ENCODE measurements at regions not wholly inside any gene's neighbourhood (a gene's known extent, or its start where the extent isn't known, plus 50 kb on each side); places are given as distances from the start of the nearest gene placed in this dataset.

GRCh38 chr6:28693033-28693750 lies 167.5 kb downstream of the GPX5 start:
- Histone ChIP-seq H3K4me3 (no peak overlapping the region), H3K27ac (no peak overlapping the region), H3K27me3 (peaks cover 0 to 100% (median 35%) of the 10 kb centered on the region in 3 donors), H3K4me1 (peaks cover 0 to 9% (median 0%) of the 10 kb centered on the region in 4 donors), H3K36me3 (no peaks in the 10 kb centered on the region), H3K9me3 (no peaks in the 10 kb centered on the region)
- DNase-seq = no peak
- TF ChIP-seq POLR2A (IDR thresholded peaks at IDR 0.05) (no peak), CTCF (IDR thresholded peaks at IDR 0.05) (no peak), POLR2AphosphoS5 (IDR thresholded peaks at IDR 0.05) (no peak), EP300 (IDR thresholded peaks at IDR 0.05) (no peak)
- intact Hi-C loops (cut with DNase I; ENCODE audit: low total_unique reads) = no loop called here
- 15 to 28% (median 27%) methylated on average over 23 of the region's 23 CpGs for WGBS, 5 donors

- peaks cover 0 to 100% (median 35%) of the 10 kb centered on the region in 3 donors for H3K27me3 ChIP-seq
- no peak overlapping the region for H3K27ac ChIP-seq
- no peaks in the 10 kb centered on the region for H3K9me3 ChIP-seq
- H3K4me3 ChIP-seq = peak overlapping the region in 1 of 4 donors; percentile 8
- TF ChIP-seq CTCF (IDR thresholded peaks at IDR 0.05) (no peak), POLR2AphosphoS5 (IDR thresholded peaks at IDR 0.05) (no peak), POLR2A (IDR thresholded peaks at IDR 0.05) (no peak), EP300 (IDR thresholded peaks at IDR 0.05) (no peak)
- peaks cover 0 to 9% (median 0%) of the 10 kb centered on the region in 4 donors for H3K4me1 ChIP-seq
- intact Hi-C loops (cut with DNase I; ENCODE audit: low total_unique reads) = no loop called here
- peak in 1 of 2 donors; percentile 22 for DNase-seq
- no peaks in the 10 kb centered on the region for H3K36me3 ChIP-seq
- WGBS, 5 donors = 11 to 16% (median 13%) methylated on average over 25 to 26 of the region's 26 CpGs
These were observed 168.2 kb downstream of the GPX5 start for GRCh38 chr6:28693751-28694443.

DNA sequence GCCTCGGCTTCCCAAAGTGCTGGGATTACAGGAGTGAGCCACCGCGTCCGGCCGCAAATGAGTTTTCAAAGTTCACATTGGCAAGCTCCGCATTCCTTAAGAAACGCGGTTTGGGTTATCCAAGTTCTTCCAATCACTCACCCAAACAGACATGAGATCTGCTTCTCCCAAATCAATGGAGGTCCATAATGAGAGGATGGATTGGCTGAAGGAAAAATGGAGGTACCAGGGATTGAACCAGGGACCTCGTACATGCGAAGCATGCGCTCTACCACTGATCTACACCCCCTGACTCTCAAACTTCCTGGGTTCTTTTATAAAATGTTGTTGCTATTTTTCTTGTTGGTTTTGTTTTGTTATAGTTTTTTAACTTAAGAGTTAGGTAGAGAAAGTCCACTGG lies 170.0 kb downstream of the GPX5 start:
- no peak overlapping the region for H3K27ac ChIP-seq
- H3K27me3 ChIP-seq = peaks cover 0 to 100% (median 40%) of the 10 kb centered on the region in 3 donors
- H3K9me3 ChIP-seq = no peaks in the 10 kb centered on the region
- peaks cover 0 to 9% (median 0%) of the 10 kb centered on the region in 4 donors for H3K4me1 ChIP-seq
- DNase-seq = no peak
- 22 to 51% (median 32%) methylated on average over 11 of the region's 11 CpGs for WGBS, 5 donors
- TF ChIP-seq POLR2A (IDR thresholded peaks at IDR 0.05) (no peak), POLR2AphosphoS5 (IDR thresholded peaks at IDR 0.05) (no peak), EP300 (IDR thresholded peaks at IDR 0.05) (no peak), CTCF (IDR thresholded peaks at IDR 0.05) (no peak)
- peak overlapping the region in 1 of 4 donors; percentile 4 for H3K4me3 ChIP-seq
- no peaks in the 10 kb centered on the region for H3K36me3 ChIP-seq
- intact Hi-C loops (cut with DNase I; ENCODE audit: low total_unique reads) = no loop called here

DNA sequence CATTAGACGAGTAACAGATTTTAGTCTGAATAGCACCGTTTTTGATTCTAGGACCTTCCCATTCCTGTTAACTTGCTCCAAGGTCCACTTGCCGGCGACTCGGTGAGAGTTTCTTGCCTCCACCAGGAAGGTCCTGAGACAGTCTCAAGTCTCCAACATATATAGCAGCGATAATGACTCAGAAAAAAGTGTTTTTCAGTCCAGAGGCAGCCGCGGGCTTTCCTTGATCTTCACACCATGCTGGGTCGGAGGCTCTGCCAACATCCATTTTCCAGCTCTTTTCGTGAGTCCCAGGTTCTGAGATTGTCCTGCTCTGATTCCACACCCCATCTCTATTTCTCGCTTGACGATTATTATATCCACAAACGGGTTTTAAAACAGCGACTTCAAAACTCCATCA lies 170.5 kb downstream of the GPX5 start:
- TF ChIP-seq POLR2AphosphoS5 (IDR thresholded peaks at IDR 0.05) (no peak), EP300 (IDR thresholded peaks at IDR 0.05) (no peak)
- WGBS, 5 donors = 12 to 35% (median 23%) methylated on average over 14 of the region's 14 CpGs
- Histone ChIP-seq H3K27ac (no peak overlapping the region), H3K4me3 (peak overlapping the region in 1 of 4 donors; percentile 4), H3K27me3 (peaks cover 0 to 100% (median 40%) of the 10 kb centered on the region in 3 donors), H3K36me3 (no peaks in the 10 kb centered on the region), H3K4me1 (peaks cover 0 to 9% (median 0%) of the 10 kb centered on the region in 4 donors), H3K9me3 (no peaks in the 10 kb centered on the region)
- intact Hi-C loops (cut with DNase I; ENCODE audit: low total_unique reads) = no loop called here
- DNase-seq = no peak

Data from stomach (tissue), 8 donors.